ENCODE measurements at regions not wholly inside any gene's neighbourhood (a gene's known extent, or its start where the extent isn't known, plus 50 kb on each side); places are given as distances from the start of the nearest gene placed in this dataset.

- DNase-seq, result no peak
Measured at GRCh38 chr17:73724990-73725389, 80.7 kb upstream of the SDK2 start.

DNA sequence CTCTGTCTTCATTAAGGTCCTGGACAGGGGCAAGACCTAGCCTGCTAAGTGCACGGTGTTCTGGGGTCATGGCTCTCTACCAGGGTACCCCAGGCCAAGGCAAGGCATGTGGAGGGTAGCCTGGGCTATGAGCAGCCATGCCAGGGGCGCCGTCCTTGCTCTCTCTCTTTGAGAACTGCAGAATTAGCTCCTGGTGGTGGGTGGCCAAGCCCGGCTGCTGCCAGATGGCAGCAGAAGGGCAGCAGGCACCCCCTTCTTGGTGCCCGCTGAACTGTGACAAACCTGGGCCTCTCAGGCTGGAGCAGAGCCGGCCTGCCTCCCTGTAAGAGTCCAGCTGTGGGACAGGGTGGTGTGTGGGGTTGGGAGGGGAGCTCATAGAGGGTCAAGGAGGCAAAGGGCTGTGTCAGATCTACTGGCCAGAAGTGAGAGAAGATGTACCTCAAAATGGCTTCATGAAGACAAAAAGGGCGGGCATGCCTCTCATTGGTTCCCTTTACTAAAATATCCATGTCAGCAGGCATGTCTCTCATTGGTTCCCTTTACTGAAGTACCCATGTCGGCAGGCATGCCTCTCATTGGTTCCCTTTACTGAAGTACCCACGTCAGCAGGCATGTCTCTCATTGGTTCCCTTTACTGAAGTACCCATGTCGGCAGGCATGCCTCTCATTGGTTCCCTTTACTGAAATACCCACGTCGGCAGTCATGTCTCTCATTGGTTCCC is 81.7 kb upstream of the SDK2 start:
- DNase-seq, result no peak

- DNase-seq, result no peak
Measured at GRCh38 chr17:73727941-73728340, 83.7 kb upstream of the SDK2 start.

DNA sequence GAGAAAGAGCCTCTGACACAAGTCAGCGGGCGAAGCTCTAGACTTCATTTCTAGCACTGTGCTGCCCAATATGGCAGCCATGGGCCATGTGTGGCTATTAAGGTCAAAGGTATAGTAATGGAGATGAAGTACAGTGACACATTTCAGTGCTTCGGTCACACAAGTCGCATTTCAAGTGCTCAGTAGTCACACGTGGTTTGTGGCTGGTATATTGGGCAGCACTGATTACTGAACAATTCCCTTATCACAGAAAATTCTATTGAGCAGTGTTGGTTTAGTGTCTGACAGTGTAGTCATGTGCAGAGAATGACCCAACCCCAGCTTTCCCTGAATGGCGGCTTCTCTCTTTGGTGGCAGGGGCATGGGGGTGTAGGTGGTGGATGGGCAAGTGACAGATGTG is 84.9 kb upstream of the SDK2 start:
- no peak for DNase-seq

GRCh38 chr17:73731733-73732132 is 87.5 kb upstream of the SDK2 start:
- no peak for DNase-seq

- DNase-seq, result no peak
Measured at GRCh38 chr17:73733517-73733916, 89.3 kb upstream of the SDK2 start.

DNA sequence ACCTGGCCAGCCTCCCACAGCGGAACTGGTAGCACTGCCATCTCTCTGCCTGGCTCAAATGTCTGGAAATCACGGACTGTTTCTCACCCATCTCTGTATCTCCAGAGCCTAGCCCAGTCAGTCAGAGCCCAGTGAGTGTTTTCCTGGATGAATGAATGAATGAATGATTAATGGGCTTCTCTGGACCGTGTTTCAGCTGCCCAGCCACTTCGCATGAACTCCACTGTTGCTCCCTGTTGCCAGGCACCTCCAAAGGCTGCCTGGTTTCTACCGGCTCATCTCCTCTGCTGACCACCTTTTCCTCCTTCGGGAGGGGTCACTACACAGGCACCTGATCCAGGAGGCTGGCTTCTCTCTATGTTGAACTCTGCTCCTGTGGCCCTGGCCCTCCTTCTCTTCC is 91.0 kb upstream of the SDK2 start:
- DNase-seq, result no peak

- no peak for DNase-seq
Measured at GRCh38 chr17:73738751-73739575, 94.7 kb upstream of the SDK2 start.

- no peak for DNase-seq
Measured at GRCh38 chr17:73740370-73740769, 96.1 kb upstream of the SDK2 start.

DNA sequence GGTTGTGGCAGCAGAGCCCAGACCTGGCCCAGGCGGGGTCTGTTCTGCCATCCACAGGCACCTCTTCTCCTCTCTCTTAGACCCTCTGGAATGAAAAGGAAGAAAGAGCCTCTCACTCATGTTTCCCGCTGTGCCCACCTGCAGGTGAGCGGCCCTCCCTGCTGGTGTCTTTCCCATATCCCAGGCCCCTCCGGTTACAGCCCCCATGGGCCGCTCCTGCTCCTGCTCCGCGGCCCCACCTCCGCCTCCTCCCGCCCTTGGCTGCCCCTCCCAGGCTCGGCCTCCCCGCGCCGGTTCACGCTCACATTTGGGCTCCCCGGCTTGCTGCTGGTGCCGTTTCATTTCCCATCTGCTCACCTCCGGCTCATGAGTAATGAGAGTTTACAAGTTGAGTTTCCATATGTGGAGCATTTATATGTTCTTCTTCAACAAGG is 98.7 kb upstream of the SDK2 start:
- no peak for DNase-seq

DNA sequence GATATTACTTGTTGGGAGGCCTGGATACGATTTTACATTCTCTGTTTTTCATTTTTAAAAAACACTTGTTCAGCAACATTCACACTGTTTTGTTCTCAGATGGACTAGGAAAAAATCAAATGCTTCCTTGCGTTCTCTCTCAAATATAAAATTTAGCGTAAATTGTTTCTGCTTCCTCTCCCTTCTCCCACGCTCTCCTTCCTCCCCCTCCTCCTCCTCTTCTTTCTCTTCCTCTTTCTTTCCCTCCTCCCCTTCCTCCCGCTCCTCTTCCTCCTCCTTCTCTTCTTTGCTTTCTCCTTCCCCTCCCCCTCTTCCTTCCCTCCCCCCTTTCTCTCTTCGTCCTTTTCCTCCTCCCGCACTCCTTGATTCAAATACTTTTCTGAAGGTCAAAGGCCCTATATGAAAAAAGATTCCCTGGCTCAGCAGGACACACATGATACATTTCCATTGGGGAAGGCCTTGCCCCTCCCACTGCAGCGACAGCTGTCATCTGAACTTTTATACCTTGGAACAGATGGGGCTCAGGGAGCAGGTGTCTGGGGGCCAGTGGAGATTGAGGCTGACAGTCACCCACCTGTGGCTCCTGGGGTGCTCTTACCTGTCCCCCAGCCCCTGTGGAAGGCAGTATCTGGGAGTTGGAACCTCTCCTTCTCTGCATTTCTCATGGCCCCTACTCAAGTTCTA is 99.4 kb upstream of the SDK2 start:
- no peak for DNase-seq

DNA sequence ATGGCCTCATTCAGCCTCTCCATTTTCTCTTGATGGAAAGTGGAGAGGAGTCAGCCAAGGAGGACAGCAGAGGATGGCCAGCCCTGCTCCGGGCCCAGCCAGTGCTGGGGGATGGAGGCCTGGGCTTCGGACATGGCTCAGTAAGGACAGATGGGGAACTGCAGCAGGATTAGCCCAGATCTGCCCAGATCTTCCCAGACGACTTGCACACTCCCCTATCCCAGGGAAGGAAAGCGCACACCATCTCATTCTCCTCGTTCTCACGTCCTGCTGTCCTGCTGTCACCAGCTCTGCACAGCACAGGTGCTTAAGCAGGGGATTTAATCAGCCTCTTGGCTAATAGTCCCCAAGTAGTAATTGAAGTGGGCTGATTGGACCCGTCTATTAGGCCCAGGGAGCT is 100.2 kb upstream of the SDK2 start:
- DNase-seq, result no peak

DNA sequence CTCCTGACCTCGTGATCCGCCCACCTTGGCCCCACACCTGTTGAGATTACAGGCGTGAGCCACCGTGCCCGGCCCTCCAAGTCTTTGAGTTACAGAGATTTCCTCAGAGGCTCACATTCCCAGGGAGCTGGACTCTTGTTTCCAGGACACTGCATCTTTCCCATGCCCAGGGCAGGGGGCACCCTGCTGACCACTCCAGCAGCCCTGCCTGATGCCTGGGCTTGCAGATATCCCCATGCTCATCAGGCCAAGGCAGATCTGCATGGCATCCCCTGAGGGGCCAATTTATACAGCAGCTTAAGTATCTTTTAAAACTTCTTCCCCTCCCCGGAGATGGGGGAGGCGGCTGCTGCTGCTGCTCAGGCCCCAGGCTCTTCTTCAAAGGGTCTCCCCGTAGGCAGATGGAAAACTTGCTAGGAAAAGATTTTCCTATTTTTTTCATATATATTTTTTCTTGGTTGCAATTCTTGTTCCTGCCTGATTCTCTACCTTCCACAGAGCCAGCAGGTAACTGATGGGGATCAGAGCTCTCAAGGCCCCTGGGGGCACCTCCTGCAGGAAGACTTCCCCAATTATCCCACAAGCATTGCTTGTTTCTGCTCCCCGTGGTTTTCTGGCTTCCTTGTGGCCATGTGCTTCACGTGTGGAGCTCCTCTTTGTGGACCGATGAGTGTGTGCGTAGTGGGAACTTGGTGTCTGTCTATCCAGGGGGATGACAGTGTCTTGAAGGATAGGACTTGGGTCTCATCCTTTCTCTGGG is 102.2 kb upstream of the SDK2 start:
- no peak for DNase-seq

DNA sequence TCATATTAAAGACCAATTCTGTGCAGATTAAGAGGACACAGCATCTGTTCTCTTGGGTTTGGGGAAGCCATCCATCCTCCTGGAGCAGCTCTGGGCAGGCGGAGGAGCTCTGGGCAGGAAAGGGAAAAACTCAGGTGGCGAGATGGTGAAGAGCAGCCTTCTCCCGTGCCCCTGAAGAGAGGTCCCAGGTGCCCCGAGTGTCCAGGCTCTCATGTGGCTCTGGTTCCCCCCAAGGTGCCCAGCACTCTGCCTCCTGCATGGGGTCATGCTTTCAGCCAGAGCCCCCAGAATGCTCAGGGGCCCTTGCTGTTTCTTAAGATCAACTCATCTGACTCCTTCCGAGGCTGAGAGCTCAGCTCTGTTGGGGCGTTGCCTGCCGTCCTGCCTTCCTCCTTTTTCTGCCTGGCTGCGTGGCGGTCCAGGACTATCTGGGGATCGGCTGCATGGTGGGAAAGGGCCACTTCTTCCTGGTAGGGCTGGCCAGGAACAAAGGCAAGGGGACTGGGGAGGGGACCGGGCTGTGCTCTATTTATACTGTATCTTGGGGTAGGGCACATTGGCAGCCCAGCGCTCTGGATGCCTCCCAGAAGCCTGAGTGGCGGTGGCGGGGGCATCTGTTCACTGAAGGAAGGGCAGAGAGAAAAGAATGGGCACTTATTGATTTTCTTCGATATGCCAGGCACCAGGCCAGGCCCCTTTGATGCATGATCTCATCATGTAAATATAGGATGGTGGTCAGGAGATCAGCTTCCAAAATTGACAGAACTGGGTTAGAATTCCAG is 103.2 kb upstream of the SDK2 start:
- no peak for DNase-seq

DNA sequence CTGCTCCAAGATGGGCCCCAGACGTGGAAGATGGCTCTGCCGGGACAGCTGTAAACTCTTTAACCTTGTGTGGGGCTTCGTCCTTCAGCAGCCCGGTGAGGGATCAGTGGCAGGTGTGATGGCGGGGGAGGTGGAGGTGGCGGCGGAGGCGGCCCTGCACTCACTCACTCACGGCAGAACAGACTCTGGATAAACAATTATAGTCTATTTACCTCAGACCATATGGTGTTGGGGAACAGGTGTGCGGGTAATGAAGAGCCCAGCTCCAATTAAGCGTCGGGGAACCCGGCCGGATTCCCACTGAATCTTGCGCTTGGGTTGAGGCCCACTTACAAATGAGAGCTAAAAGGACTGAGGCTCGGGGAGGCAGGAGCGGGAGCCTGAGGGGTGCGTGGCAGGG is 104.3 kb upstream of the SDK2 start:
- no peak for DNase-seq

- no peak for DNase-seq
Measured at GRCh38 chr17:73749337-73749823, 105.1 kb upstream of the SDK2 start.

DNA sequence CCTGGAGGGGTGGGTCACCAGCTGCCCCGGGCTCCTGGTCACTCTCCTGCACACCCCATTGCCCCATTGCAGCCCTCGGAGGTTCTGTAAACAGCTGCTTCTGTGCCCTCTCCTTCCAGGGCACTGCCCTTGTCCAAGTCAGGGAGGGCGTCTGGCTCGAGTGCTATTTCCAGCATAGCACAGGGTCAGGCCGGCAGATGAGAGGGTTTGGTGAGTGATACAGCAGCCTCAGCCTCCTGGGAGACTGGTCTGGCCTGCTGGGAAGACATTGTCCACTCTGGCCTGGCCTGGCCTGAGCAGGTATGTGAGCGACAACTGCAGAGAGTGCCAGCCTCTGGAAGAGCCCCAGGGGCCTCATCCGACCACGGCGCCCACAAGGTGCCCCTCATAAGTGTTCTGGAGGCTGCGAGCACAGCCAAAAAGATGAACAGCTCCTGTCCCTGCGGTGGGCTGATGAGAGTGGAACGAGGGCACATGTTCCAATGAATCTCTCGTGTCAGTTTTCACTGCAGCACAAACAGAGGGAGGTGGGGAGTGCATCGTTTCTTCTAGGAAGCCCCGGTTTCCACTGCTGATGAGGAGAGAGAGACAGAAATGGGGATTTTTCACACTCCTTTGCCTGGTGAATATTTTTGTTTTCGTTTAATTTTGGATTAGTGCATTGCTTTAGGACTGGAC is 105.8 kb upstream of the SDK2 start:
- no peak for DNase-seq

GRCh38 chr17:73750975-73751374 is 106.7 kb upstream of the SDK2 start:
- DNase-seq, result no peak

DNA sequence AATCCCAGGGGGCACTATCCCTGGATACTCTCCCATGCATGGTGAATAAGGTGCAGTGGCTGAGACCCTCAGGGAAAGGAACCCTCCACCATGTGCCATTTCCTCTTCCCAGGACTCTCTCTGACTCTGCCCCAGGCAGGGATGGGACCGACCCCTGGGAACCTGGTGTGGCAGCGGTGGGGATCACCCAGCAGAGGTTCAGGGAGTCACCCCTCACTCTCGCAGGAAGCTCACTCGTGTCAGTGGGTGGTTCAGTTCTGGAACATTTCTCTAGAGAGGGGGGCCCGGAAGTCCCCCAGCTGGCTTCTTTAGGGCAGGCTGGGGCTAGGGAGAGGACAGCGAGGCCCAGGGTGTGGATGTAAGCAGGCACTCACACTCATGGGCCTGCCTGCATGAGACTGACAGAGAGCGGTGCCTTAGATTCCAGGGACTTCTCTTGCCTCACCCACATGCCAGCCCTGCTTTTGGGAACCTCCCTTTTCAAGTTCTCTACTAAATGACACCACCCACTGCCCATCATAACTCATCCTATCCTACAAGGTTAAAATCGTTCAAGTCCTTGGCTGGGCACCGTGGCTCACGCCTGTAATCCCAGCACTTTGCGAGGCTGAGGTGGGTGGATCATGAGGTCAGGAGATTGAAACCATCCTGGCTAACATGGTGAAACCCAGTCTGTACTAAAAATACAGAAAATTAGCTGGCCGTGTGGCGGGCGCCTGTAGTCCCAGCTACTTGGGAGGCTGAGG is 109.7 kb upstream of the SDK2 start:
- no peak for DNase-seq

- no peak for DNase-seq
Measured at GRCh38 chr17:73754886-73755400, 110.7 kb upstream of the SDK2 start.

GRCh38 chr17:73757420-73757819 is 113.2 kb upstream of the SDK2 start:
- no peak for DNase-seq
